ENCODE measurements at regions not wholly inside any gene's neighbourhood (a gene's known extent, or its start where the extent isn't known, plus 50 kb on each side); places are given as distances from the start of the nearest gene placed in this dataset.

DNA sequence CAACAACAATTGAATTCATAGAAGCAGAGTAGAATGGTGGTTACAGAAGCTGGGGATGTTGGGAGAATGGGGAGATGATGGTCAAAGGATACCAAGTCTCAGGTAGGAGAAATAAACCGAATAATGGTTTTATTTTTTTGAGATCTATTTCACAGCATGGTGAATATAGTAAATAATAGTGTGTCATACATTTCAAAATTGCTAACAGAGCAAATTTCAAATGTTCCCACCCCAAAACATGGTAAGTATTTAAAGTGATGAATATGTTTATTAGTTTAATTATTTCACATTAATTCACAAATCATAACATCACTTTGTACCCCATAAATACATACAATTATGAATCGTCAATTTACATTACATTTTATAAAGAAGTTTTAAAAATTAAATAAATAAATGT, 72.7 kb upstream of the ATG10 start:
- no peaks in the 10 kb centered on the region for H3K36me3 ChIP-seq
- no peak overlapping the region for H3K27ac ChIP-seq
- no peaks in the 10 kb centered on the region for H3K27me3 ChIP-seq (replicated peaks; ENCODE audit: insufficient read depth)
- ATAC-seq (ENCODE audit: insufficient number of reproducible peaks, low FRiP score, low read depth) (no peak), DNase-seq (ENCODE audit: low spot score) (no peak)
- TF ChIP-seq, protein P1, sequence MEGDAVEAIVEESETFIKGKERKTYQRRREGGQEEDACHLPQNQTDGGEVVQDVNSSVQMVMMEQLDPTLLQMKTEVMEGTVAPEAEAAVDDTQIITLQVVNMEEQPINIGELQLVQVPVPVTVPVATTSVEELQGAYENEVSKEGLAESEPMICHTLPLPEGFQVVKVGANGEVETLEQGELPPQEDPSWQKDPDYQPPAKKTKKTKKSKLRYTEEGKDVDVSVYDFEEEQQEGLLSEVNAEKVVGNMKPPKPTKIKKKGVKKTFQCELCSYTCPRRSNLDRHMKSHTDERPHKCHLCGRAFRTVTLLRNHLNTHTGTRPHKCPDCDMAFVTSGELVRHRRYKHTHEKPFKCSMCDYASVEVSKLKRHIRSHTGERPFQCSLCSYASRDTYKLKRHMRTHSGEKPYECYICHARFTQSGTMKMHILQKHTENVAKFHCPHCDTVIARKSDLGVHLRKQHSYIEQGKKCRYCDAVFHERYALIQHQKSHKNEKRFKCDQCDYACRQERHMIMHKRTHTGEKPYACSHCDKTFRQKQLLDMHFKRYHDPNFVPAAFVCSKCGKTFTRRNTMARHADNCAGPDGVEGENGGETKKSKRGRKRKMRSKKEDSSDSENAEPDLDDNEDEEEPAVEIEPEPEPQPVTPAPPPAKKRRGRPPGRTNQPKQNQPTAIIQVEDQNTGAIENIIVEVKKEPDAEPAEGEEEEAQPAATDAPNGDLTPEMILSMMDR (IDR thresholded peaks at IDR 0.05), result no peak
- no peak overlapping the region for H3K4me3 ChIP-seq
- no peaks in the 10 kb centered on the region for H3K4me1 ChIP-seq (ENCODE audit: control insufficient read depth in 1 of 2, low read depth in 2 of 2)
- no peaks in the 10 kb centered on the region for H3K9me3 ChIP-seq

DNA sequence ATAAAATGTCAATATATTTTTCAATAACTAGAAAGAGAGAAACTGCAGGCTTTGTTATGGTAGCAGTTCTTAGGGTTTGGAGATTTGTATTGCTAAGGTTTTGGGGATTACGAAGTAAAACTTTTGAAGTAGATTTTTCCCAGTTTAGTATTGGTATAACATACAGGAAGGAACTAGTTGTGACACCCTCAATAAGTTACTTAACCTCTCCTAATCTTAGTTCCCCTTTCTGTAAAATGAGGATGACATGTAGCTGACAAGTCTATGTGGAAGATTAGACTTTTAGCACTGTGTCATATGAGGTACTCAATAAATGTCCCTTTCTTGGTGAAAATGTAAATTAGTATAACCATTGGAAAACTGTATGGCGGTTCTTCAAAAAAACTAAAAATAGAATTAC, 73.4 kb upstream of the ATG10 start:
- TF ChIP-seq, protein P1 (IDR thresholded peaks at IDR 0.05), result no peak
- Histone ChIP-seq H3K36me3 (no peaks in the 10 kb centered on the region), H3K4me1 (ENCODE audit: control insufficient read depth in 1 of 2, low read depth in 2 of 2) (no peaks in the 10 kb centered on the region), H3K4me3 (no peak overlapping the region), H3K9me3 (no peaks in the 10 kb centered on the region), H3K27me3 (replicated peaks; ENCODE audit: insufficient read depth) (no peaks in the 10 kb centered on the region), H3K27ac (no peak overlapping the region)
- ATAC-seq (ENCODE audit: insufficient number of reproducible peaks, low FRiP score, low read depth) (no peak), DNase-seq (ENCODE audit: low spot score) (no peak)

DNA sequence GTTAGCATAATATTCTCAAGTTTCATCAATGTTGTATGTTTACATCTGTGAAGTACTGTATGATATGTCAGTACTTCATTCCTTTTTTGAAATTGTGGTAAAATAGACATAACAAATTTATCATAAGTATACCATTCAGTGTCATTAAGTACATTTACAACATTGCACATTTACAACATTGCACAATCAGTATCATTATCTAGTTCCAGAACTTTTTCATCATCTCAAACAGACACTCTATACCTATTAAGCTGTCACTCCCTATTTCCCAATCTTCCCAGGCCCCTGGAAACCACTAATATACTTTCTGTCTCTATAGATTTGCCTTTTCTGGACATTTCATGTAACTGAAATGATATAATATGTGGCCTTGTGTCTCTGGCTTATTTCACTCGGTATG, 75.1 kb upstream of the ATG10 start:
- ATAC-seq (ENCODE audit: insufficient number of reproducible peaks, low FRiP score, low read depth) (no peak), DNase-seq (ENCODE audit: low spot score) (no peak)
- TF ChIP-seq, protein P1 (IDR thresholded peaks at IDR 0.05), result no peak
- H3K9me3 ChIP-seq, result no peaks in the 10 kb centered on the region
- H3K27me3 ChIP-seq (replicated peaks; ENCODE audit: insufficient read depth), result no peaks in the 10 kb centered on the region
- H3K27ac ChIP-seq, result no peak overlapping the region
- no peaks in the 10 kb centered on the region for H3K4me1 ChIP-seq (ENCODE audit: control insufficient read depth in 1 of 2, low read depth in 2 of 2)
- H3K4me3 ChIP-seq, result no peak overlapping the region
- no peaks in the 10 kb centered on the region for H3K36me3 ChIP-seq

DNA sequence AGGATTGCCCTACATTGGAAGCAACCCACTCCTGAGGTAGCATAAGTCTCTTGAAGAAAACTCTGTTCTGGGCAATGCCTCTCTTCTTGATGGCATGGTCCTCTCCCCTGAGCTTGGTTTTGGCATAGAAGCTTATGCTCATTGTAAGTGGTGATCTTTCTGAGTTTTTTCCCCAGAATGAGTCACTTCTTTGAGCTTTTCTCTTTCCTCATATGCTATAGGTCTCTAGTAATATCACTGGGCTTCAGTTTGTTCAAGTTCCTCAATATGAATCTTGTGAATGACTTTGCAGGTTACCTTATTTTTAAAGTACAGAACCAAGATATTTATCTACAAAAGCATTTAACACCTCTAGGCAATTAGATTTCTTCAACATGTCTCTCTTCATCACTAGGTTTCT, 76.5 kb upstream of the ATG10 start:
- no peak for ATAC-seq (ENCODE audit: insufficient number of reproducible peaks, low FRiP score, low read depth)
- no peak for DNase-seq (ENCODE audit: low spot score)
- H3K9me3 ChIP-seq, result no peaks in the 10 kb centered on the region
- TF ChIP-seq, protein P1 (IDR thresholded peaks at IDR 0.05), result no peak
- no peaks in the 10 kb centered on the region for H3K4me1 ChIP-seq (ENCODE audit: control insufficient read depth in 1 of 2, low read depth in 2 of 2)
- H3K27me3 ChIP-seq (replicated peaks; ENCODE audit: insufficient read depth), result no peaks in the 10 kb centered on the region
- no peak overlapping the region for H3K4me3 ChIP-seq
- no peak overlapping the region for H3K27ac ChIP-seq
- no peaks in the 10 kb centered on the region for H3K36me3 ChIP-seq

DNA sequence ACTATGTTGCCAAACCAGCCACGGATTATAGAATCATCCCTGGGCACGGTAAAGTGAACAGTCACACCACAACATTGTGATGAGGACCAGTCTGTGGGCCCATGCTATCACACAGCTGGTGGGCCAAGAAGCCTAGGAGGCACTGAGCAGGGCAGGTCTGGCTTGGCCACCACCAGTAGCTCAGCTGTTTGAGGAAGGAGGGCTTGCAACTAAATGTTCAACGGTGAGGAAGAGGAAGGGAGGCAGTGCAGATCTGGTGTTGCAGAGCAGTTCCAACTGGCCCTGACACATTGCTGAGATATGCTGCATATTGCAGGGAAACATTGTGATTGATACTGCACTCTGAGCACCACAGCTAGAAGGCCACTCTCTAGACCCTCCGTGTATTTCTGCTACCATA, 77.9 kb upstream of the ATG10 start:
- Histone ChIP-seq H3K9me3 (no peaks in the 10 kb centered on the region), H3K36me3 (no peaks in the 10 kb centered on the region), H3K4me3 (no peak overlapping the region), H3K27me3 (replicated peaks; ENCODE audit: insufficient read depth) (no peaks in the 10 kb centered on the region), H3K27ac (no peak overlapping the region), H3K4me1 (ENCODE audit: control insufficient read depth in 1 of 2, low read depth in 2 of 2) (no peaks in the 10 kb centered on the region)
- no peak for ATAC-seq (ENCODE audit: insufficient number of reproducible peaks, low FRiP score, low read depth)
- no peak for DNase-seq (ENCODE audit: low spot score)
- TF ChIP-seq, protein P1 (IDR thresholded peaks at IDR 0.05), result no peak
